Adrenal gland (tissue), 5 donors: ENCODE measurements at regions not wholly inside any gene's neighbourhood (a gene's known extent, or its start where the extent isn't known, plus 50 kb on each side); places are given as distances from the start of the nearest gene placed in this dataset.
"Not testable (repeated sequence)": the region's sequence is repeated elsewhere in the genome, so short reads cannot be mapped to it uniquely, and the experiment has no call there.

ENCODE experiments used
- POLR2A ChIP-seq, 2 donors: fragments of 450-650 bp; IDR thresholded peaks; one replicate each; pipeline ENCODE4 v1.6.1; 2017; ENCODE audit warnings: antibody characterized with exemption in 2 of 2, mild to moderate bottlenecking in 2 of 2, moderate library complexity in 1 of 2
- TF ChIP-seq, protein P1 (sequence below), 6 experiments: fragments of 450-650 bp in 4 of 6; fragments of 200-600 bp in 2 of 6; sonication (generic) in 1 of 6; IDR thresholded peaks; 1 replicate in 5 of 6; 2 replicates in 1 of 6; pipeline versions ENCODE4 v1.5.1 to v1.8.0; 2016 to 2021; ENCODE audit warnings: antibody characterized with exemption in 6 of 6, mild to moderate bottlenecking in 2 of 6, moderate library complexity in 1 of 6
- donor health status: DM: no; HTN: no; CAD: no.

DNA sequence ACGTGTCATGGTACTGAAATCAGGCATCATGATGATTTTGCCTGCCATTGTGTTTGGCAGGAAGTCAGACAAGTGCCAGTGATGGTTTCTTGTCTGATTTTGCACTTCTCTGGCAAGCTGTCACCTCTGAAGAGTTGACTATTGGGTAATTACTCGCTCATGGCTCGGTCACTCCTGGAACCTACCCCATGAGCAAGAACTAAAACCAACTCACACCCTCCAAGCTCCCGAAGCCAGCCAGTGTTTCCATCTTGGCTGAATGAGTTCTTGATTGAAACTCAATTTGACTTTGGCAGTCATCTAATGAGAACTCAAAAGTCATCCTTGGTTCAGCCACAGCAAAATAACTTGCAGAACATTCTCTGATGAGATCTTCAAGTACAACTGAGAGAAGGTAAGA lies 103.4 kb downstream of the TBC1D26 start:
- TF ChIP-seq, protein P1, sequence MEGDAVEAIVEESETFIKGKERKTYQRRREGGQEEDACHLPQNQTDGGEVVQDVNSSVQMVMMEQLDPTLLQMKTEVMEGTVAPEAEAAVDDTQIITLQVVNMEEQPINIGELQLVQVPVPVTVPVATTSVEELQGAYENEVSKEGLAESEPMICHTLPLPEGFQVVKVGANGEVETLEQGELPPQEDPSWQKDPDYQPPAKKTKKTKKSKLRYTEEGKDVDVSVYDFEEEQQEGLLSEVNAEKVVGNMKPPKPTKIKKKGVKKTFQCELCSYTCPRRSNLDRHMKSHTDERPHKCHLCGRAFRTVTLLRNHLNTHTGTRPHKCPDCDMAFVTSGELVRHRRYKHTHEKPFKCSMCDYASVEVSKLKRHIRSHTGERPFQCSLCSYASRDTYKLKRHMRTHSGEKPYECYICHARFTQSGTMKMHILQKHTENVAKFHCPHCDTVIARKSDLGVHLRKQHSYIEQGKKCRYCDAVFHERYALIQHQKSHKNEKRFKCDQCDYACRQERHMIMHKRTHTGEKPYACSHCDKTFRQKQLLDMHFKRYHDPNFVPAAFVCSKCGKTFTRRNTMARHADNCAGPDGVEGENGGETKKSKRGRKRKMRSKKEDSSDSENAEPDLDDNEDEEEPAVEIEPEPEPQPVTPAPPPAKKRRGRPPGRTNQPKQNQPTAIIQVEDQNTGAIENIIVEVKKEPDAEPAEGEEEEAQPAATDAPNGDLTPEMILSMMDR (IDR thresholded peaks at IDR 0.05) = not testable (repeated sequence)
- TF ChIP-seq POLR2A (IDR thresholded peaks at IDR 0.05) = not testable (repeated sequence)
